SK-N-SH treated with all-trans-retinoic acid at 6 μM for 48 hours (cell line): ENCODE measurements at regions not wholly inside any gene's neighbourhood (a gene's known extent, or its start where the extent isn't known, plus 50 kb on each side); places are given as distances from the start of the nearest gene placed in this dataset.

Experiments used
- ATAC-seq: fragments of 200-7000 bp; cut with Tn5 transposase; 3 replicates; pipeline ENCODE4 v1.9.1; 2020; ENCODE audit warnings: mild to moderate bottlenecking, moderate library complexity
- BACH2 ChIP-seq: fragments of 250-450 bp; sonication (Bioruptor Pico); IDR thresholded peaks from 2 replicates; pipeline ENCODE4 v1.9.0; 2021; ENCODE audit warnings: mild to moderate bottlenecking, borderline replicate concordance
- CREB5 ChIP-seq: fragments of 250-450 bp; sonication (Bioruptor Pico); IDR thresholded peaks from 2 replicates; pipeline ENCODE4 v1.5.1; 2020; ENCODE audit warnings: low read depth, mild to moderate bottlenecking, moderate library complexity
- CSDC2 ChIP-seq: fragments of 250-450 bp; sonication (Bioruptor Pico); IDR thresholded peaks from 2 replicates; pipeline ENCODE4 v1.5.0; 2020; ENCODE audit warnings: mild to moderate bottlenecking, moderate library complexity
- CSRNP3 ChIP-seq: fragments of 250-450 bp; sonication (Bioruptor Pico); IDR thresholded peaks from 2 replicates; pipeline ENCODE4 v1.5.1; 2021; ENCODE audit warnings: mild to moderate bottlenecking, moderate library complexity
- ESRRG ChIP-seq: fragments of 250-450 bp; sonication (Bioruptor Pico); IDR thresholded peaks from 2 replicates; pipeline ENCODE4 v1.6.1; 2021; ENCODE audit warnings: mild to moderate bottlenecking
- GLIS3 ChIP-seq: fragments of 250-450 bp; sonication (Bioruptor Pico); IDR thresholded peaks from 2 replicates; pipeline ENCODE4 v1.5.0; 2020; ENCODE audit warnings: mild to moderate bottlenecking, moderate library complexity
- ISL1 ChIP-seq: fragments of 250-450 bp; sonication (Bioruptor Pico); IDR thresholded peaks from 2 replicates; pipeline ENCODE4 v2.1.2; 2022; ENCODE audit warnings: mild to moderate bottlenecking, moderate library complexity
- OSR1 ChIP-seq: fragments of 250-450 bp; sonication (Bioruptor Pico); IDR thresholded peaks from 2 replicates; pipeline ENCODE4 v1.8.0; 2022; ENCODE audit warnings: moderate library complexity, mild to moderate bottlenecking, inconsistent platforms
- POU6F1 ChIP-seq: fragments of 250-450 bp; sonication (Bioruptor Pico); IDR thresholded peaks from 2 replicates; pipeline ENCODE4 v1.8.0; 2021; ENCODE audit warnings: low read depth, mild to moderate bottlenecking, moderate library complexity, borderline replicate concordance
- PPARA ChIP-seq: fragments of 250-450 bp; sonication (Bioruptor Pico); IDR thresholded peaks from 2 replicates; pipeline ENCODE4 v1.5.0; 2020; ENCODE audit warnings: mild to moderate bottlenecking, borderline replicate concordance
- RARB ChIP-seq: fragments of 250-450 bp; sonication (Bioruptor Pico); IDR thresholded peaks from 2 replicates; pipeline ENCODE4 v1.8.0; 2021; ENCODE audit warnings: mild to moderate bottlenecking, moderate library complexity
- SNAI2 ChIP-seq: fragments of 250-450 bp; sonication (Bioruptor Pico); IDR thresholded peaks from 2 replicates; pipeline ENCODE4 v1.5.0; 2020; ENCODE audit warnings: mild to moderate bottlenecking, moderate library complexity
- TOX ChIP-seq: fragments of 250-450 bp; sonication (Bioruptor Pico); IDR thresholded peaks from 2 replicates; pipeline ENCODE4 v1.8.0; 2021; ENCODE audit warnings: mild to moderate bottlenecking, moderate library complexity, borderline replicate concordance
- TSHZ2 ChIP-seq: fragments of 250-450 bp; sonication (Bioruptor Pico); IDR thresholded peaks from 2 replicates; pipeline ENCODE4 v1.5.0; 2020; ENCODE audit warnings: mild to moderate bottlenecking, moderate library complexity
- ZFP3 ChIP-seq: fragments of 250-450 bp; sonication (Bioruptor Pico); IDR thresholded peaks from 2 replicates; pipeline ENCODE4 v1.5.0; 2020; ENCODE audit warnings: mild to moderate bottlenecking, moderate library complexity
- ZFP30 ChIP-seq: fragments of 450-650 bp; formaldehyde crosslinking; IDR thresholded peaks from 2 replicates; pipeline ENCODE4 v1.5.0; 2022; ENCODE audit warnings: mild to moderate bottlenecking, moderate library complexity
- ZNF565 ChIP-seq: fragments of 450-650 bp; formaldehyde crosslinking; conservative IDR thresholded peaks from 2 replicates; pipeline ENCODE4 v1.5.0; 2020; ENCODE audit warnings: low read depth, mild to moderate bottlenecking, moderate library complexity
- ZNF70 ChIP-seq: fragments of 450-650 bp; formaldehyde crosslinking; IDR thresholded peaks from 2 replicates; pipeline ENCODE4 v1.5.0; 2020; ENCODE audit warnings: mild to moderate bottlenecking, moderate library complexity
- ZNF8 ChIP-seq: fragments of 450-650 bp; formaldehyde crosslinking; IDR thresholded peaks from 2 replicates; pipeline ENCODE4 v1.5.0; 2020; ENCODE audit warnings: mild to moderate bottlenecking, moderate library complexity
- TF ChIP-seq, protein P1 (sequence below): fragments of 250-450 bp; sonication (Bioruptor Pico); IDR thresholded peaks from 2 replicates; pipeline ENCODE4 v1.8.0; 2020; ENCODE audit warnings: mild to moderate bottlenecking, moderate library complexity, borderline replicate concordance

DNA sequence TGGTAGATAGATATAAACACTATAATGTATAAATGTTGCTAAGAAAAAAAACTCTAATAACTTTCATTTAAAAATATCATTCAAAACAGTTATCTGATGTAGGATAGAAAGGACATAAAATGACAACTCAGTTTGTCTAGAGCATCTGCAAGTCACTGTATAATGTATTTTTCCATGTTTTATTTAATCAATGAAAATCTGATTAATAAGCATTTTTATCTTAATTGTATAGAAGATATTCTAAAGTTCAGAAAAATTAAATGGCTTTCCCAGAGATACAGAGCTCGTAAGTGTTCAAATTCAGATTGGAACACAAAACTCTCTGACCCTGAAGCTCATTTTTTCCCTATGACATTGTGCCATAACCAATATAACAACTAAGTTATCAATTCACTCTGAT is 295.9 kb upstream of the DCN start:
- ATAC-seq, result no peak
- no peak for TF ChIP-seq CSRNP3
- no peak for TF ChIP-seq TOX (CRISPR knock-in tag)
- TF ChIP-seq ZNF565, result no peak
- TF ChIP-seq SNAI2 (CRISPR knock-in tag), result no peak
- TF ChIP-seq ESRRG (CRISPR knock-in tag), result no peak
- no peak for TF ChIP-seq GLIS3
- TF ChIP-seq CSDC2 (CRISPR knock-in tag), result no peak

DNA sequence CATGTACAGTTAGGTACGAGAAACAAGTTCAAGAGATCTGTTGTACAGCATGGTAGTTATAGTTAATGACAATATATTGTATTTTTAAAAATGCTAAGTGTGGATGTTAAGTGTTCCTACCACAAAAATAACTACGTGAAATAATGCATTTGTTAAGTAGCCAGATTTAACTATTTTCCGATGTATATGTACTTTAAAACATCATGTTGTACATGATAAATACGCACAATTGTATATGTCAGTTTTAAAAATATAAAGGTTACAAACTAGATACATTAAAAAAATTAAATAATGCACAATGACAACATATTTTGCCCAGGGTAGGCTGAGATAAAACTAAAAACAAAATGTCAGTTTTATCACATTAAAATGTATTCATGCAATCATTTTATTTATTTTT is 285.1 kb upstream of the DCN start:
- TF ChIP-seq CREB5 (CRISPR knock-in tag) (no peak), ZFP3 (CRISPR knock-in tag) (no peak)
- ATAC-seq, result no peak

DNA sequence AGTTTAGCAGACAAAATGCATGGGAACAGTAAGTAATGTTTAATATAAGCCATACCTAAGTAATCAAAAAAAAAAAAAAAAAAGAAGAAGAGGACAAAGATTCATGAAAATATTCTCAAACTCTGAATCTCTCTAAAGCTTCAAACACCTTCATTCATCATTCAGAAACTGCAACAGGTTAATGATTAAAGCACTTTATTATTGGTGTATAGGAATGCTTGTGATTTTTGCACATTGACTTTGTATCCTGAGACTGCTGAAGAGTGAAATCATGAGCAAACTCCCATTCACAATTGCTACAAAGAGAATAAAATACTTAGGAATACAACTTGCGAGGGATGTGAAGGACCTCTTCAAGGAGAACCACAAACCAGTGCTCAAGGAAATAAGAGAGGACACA is 278.4 kb upstream of the DCN start:
- TF ChIP-seq POU6F1, result no peak
- no peak for TF ChIP-seq RARB (CRISPR knock-in tag)
- TF ChIP-seq ZNF70 (CRISPR knock-in tag), result no peak
- no peak for TF ChIP-seq OSR1 (CRISPR knock-in tag)
- TF ChIP-seq GLIS3, result no peak
- TF ChIP-seq BACH2 (CRISPR knock-in tag), result no peak
- no peak for TF ChIP-seq TOX (CRISPR knock-in tag)
- no peak for TF ChIP-seq ZNF565
- no peak for TF ChIP-seq CREB5 (CRISPR knock-in tag)
- TF ChIP-seq ESRRG (CRISPR knock-in tag), result no peak
- TF ChIP-seq, all 23 proteins: peak for 0
- no peak for ATAC-seq

DNA sequence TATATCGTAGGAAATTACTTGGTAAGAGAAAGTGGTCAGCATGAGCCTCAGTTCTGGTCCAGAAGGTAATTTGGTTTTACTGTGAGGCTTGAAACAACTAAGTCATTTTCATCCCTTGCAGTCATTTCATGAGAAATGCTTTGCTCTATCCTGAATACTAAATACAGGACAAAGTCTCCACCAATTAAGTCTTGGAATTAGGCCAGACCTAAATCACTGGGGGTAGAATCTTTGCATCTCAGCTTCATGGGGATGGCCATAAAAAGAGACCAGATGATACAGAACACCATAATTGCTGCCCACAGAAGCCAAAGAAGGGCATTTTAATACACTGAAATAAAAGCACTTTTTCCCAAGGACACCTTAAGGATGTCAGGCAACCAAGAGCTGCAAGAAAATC is 277.9 kb upstream of the DCN start:
- TF ChIP-seq ESRRG (CRISPR knock-in tag) (no peak), RARB (CRISPR knock-in tag) (no peak), ZFP30 (CRISPR knock-in tag) (no peak), ZFP3 (CRISPR knock-in tag) (no peak), BACH2 (CRISPR knock-in tag) (no peak), CREB5 (CRISPR knock-in tag) (no peak), PPARA (CRISPR knock-in tag) (no peak), TSHZ2 (no peak), ZNF565 (no peak), ZNF8 (CRISPR knock-in tag) (no peak), ISL1 (no peak), CSDC2 (CRISPR knock-in tag) (no peak), SNAI2 (CRISPR knock-in tag) (no peak)
- TF ChIP-seq, protein P1, sequence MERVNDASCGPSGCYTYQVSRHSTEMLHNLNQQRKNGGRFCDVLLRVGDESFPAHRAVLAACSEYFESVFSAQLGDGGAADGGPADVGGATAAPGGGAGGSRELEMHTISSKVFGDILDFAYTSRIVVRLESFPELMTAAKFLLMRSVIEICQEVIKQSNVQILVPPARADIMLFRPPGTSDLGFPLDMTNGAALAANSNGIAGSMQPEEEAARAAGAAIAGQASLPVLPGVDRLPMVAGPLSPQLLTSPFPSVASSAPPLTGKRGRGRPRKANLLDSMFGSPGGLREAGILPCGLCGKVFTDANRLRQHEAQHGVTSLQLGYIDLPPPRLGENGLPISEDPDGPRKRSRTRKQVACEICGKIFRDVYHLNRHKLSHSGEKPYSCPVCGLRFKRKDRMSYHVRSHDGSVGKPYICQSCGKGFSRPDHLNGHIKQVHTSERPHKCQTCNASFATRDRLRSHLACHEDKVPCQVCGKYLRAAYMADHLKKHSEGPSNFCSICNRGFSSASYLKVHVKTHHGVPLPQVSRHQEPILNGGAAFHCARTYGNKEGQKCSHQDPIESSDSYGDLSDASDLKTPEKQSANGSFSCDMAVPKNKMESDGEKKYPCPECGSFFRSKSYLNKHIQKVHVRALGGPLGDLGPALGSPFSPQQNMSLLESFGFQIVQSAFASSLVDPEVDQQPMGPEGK, result no peak
- ATAC-seq, result no peak
